GM21360 (cell line): ENCODE measurements at regions not wholly inside any gene's neighbourhood (a gene's known extent, or its start where the extent isn't known, plus 50 kb on each side); places are given as distances from the start of the nearest gene placed in this dataset.
"Not testable (repeated sequence)": the region's sequence is repeated elsewhere in the genome, so short reads cannot be mapped to it uniquely, and the experiment has no call there.

Source experiments
- ATAC-seq: cut with Tn5 transposase; IDR thresholded peaks from one replicate; pipeline ENCODE4 v1.9.1; 2021; ENCODE audit warnings: mild to moderate bottlenecking, moderate library complexity; ENCODE audit not compliant: unreplicated experiment

- peak; percentile 97 for ATAC-seq
These were observed 62.5 kb upstream of the GBE1 start for GRCh38 chr3:81823882-81824395.

GRCh38 chr3:81823086-81823485 is 61.6 kb upstream of the GBE1 start:
- no peak for ATAC-seq

DNA sequence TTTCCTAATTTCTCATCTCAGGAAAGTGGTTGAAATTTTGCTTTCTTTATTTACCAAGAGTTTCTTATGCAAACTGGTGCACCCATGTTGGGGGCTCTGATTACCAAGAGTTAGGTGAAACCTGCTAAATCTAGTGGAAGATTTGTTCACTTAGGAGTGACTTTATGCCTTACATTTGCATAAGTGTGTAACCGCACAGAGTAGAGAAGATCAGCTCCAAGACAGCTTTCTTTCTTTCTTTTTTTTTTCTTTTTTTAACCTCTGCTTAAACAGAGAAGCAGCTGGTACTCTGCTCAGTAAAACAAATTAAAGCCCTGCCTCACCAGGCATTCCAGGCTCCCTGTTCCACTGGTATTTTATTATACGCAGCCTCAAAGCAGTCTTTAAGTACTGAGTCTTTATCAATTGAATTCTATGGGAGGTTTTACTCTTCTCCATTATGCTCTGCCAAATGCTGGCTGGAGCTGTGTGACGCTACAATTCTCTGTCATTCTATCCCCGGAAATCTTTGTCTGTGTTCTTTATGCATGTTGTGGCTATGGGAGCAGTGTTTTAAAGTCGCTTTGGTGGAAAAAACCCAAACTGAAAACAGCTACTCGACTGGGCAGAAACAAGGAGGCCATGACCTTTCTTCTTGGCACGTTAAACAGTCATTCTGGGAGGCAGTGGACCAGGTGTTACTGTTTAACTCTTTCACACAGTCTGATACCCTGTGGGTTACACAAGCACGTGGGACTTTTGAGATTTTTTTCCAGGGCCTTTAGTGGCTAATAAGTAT is 55.2 kb upstream of the GBE1 start:
- ATAC-seq = peak; percentile 99

DNA sequence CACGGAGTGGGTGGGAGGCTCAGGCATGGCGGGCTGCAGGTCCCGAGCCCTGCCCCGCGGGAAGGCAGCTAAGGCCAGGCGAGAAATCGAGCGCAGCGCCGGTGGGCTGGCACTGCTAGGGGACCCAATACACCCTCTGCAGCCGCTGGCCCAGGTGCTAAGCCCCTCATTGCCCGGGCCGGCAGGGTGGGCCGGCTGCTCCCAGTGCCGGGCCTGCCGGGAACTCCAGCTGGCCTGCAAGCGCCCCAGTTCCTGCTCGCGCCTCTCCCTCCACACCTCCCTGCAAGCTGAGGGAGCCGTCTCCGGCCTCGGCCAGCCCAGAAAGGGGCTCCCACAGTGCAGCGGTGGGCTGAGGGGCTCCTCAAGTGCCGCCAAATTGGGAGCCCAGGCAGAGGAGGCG is 50.7 kb upstream of the GBE1 start:
- not testable (repeated sequence) for ATAC-seq
